Activated CD4-positive, CD25-positive, alpha-beta regulatory T cell treated with anti-CD3 and anti-CD28 coated beads, Interleukin-2, amount 50 U/mL, for 72 hours (primary cell): ENCODE measurements at regions not wholly inside any gene's neighbourhood (a gene's known extent, or its start where the extent isn't known, plus 50 kb on each side); places are given as distances from the start of the nearest gene placed in this dataset.
"Not testable (repeated sequence)": the region's sequence is repeated elsewhere in the genome, so short reads cannot be mapped to it uniquely, and the experiment has no call there.

Experiments
- DNase-seq: peaks from one replicate; pipeline ENCODE4 v3.0.0; 2021

DNA sequence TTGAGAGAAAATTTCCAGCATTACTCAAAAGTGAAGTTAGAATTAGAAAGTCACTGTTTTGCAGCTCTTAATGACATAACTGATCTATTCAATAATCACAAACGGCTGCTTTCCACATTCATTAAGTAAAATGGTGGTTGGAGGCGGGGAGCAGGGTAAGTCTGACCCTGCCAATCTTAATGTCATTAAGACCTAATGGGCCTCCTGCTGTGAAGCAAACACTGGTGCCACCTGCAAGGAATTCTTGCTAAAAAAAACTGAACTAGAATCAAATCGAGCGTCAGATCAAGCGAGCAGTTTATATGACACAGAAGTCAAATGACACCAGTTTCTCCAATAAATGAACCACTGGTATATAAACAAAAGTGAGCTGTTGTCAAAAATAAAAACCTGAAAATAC is 351.5 kb downstream of the BRD1 start:
- no peak for DNase-seq

DNA sequence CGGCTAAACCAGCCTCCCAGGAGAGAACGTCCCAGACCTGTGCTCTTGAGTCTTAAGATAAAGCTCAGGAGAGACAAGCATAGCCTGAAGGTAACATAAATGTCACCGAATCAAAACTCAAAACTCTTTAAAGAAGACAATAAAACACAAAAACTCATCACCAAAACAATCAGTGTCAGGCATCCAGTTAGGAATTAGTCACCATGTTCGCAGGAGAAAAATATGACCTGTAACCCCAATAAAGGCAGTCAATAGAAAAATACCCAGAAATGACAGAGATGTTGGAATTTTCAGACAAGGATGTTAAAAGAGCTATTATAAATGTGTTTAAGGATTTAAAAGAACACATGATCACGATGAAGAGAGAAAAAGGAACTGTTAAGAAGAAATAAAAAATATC is 352.4 kb downstream of the BRD1 start:
- no peak for DNase-seq

DNA sequence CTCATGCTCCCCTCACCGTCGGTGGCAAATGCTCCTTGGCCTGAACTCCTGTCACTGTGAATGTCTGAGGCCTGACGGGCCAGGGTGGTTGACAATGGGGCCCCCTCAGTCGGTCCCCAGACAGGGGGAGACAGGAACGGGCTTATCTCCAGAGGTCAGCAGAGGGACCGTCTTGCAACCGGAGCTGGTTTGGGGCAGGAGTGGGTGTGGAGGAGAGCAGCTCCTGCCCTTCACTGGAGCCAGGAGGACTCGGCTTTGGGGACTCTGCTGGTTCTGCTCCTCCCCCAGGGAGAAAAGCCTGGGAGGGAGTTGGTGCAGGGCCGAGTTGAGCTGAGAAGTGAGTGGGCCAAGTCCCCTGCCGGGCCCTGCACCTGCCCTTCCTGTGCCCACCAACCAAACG is 354.4 kb downstream of the BRD1 start:
- DNase-seq: no peak

DNA sequence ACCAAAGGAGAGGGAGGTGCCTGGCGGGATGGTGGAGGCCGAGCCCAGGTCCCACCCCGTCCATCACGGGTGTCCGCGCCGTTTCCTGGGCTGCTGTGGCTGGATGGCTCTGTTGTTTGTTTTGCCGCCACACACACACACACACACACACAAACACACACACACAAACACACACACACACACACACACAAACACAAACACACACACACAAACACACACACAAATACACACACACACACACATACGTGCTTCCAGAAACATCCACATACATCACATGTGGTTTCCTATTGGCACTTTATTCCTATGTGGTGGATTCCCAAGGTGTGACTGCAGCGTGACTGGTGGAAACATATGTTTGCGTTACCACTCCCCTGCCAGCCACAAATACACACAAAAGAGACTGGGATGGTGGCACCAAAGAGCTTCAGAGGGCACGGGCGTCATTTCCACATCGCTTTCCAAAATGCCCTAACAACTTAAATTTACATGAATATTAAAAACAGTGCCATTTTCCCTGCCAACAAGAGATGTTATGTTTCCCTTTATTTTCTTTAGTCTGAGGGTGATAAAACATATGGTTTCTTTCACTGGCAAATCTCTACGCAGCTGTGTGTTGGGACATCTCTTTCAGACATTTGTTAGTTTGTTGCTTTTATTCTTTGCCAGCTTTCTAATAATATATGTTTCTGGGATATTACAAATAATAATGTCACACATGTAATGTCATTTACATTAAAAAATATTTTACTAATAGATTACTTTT is 356.8 kb downstream of the BRD1 start:
- no peak for DNase-seq

DNA sequence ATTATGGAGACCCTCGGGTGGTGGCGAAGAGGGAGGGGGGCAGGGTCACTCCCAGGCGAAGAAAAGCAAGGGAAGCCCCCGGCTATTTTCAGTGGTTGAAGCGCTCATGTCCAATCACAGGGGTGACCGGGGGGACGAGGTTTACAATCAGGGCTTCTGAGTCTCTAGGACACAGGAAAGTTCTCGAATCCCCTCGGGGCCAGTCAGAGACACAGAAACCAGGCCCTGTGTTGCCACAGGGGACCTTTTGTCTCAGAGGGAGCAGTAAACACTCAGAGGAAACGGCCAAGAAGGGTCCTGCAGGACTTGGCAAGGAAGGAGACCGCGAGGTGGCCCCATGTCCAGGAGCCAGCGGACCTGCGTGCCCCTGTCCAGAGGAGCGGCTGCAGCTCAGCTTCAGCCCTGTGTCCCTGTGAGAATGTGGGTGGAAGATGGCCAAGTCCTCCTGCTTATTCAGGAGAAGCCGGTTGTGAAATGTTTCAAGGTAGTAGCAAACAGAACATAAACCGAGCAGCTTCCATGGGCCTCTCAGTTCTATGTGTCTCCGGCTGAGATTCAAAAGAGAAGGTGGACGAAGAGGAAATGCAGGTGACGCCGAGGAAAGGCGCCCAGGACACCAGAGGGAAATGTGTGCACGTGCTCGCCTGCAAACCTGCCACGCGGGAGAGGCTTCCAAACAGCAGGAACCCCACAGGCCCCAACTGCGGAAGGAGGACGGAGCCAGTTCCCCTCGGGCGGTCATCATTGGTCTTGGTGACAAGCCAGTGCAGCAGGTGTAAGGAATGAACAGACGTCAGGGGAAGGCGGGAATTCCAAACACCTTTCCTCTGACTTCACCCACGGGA is 357.6 kb downstream of the BRD1 start:
- no peak for DNase-seq

DNA sequence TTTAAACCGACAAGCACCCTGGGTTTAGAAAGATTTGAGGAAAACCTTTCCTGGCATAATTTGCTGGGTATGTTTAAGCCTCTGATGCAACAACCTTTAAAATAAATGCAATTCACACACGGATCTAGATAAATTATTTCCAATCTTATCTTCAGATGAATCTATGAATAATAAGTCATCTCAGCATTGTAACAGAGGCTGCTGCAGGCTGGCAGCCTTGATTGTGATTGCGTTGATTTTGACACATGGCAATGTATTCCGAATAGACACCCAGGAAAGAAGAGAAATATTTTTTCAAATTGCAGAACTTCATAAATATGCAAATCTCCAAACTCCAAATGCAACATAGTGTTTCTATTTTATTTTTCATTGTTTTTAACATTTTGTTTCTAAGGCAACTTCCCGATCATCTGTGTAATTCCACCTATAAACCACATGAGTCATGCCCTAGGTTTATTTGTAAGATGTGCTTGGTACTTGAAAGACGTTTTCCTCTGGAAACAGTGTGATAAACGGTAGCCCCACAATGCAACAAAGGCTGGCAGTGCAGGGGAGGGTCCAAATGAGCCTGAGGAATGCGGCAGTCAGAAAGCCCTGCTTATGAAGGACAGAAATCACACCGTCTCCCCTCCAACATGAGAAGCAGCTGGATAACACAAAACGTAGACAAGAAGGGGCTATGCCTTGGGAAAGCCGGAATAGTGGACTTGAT is 359.0 kb downstream of the BRD1 start:
- no peak for DNase-seq

DNA sequence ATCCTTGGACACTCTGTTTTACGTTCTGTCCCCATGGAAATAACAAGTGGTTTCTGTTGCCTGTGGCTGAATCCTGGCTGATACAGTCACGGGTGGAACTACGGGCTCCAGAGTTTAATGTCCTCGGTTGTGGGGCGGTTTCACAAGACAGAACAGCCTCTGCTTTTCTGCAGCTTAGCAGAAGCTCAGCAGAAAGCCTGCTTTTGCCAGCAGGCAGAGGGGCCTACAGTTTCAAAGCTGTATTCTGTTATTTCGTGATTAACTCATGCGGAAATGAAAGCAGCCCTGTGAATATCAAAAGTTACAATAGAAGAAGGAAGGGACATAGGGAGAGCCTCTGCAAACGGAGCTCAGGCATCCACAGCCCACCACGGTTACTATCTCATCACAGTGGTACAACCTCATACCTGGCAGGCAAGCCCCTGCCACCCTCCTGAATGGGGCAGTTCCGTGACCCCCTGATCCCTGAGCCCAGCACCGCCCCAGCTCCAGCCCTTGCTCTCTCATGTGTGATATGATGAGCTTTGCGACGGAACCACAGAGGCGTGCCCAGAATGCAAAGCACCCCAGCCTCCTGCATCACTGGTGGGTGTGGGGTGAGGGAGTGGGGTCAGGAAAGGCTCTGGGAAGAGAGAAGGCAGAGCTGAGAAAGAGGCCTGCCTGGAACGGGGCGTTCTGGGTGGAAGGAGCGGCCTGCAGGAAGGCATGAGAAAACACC is 360.6 kb downstream of the BRD1 start:
- no peak for DNase-seq

DNA sequence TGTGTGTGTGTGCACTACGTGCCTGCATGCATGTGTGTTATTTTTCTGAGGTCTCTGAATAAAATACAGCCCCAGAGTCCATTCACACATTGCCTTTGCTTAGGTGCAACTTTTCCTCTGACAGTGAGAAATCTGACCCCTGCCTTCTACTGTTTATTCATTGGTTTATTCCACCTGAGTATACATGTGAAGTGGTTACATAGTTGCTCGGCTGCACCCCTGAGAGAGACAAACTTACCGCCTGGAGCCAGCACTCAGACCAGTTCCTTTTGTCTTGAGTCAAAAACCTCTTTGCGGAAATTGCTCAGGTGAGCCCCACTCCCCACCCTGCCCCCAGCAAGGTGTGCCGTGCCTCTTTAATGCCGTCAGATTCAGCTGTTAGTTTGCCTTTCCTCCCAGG is 363.6 kb downstream of the BRD1 start:
- DNase-seq: no peak

DNA sequence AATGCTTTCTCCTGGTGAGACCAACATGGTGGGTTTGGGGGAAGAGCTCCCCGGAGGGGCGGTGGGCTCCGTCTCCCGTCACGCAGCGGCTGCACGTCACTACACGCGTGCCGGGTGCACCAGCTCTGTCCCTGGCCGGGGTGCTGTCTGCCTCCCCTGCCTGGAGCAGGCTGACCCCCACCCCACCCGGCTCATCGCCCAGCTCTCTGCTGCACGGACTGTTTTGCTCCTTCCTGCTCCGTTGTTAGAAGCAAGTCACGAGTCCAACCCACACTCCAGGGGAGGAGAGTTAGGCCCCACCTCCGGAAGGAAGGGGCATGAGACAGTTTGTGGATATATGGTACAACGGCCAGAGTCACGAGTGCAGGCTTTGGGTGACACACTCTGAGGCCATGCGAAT is 364.9 kb downstream of the BRD1 start:
- no peak for DNase-seq

DNA sequence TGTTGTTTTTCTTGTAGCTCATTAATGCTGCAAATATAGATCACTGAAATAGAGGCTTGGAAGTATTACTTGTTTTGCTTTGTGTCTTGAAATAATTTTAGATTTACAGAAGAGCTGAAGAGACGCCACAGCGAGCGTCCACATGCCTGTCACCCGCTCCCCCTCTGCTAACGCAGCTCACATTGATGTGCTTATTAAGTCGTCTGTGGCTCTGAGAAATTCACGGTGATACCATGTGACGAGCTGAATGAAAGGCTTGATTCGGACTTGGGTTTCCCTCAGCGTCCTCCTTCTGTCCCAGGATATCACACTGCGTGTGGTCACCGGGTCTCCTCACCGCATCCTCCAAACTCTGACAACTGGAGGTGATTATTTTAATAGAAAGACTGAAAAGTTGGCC is 365.4 kb downstream of the BRD1 start:
- no peak for DNase-seq

DNA sequence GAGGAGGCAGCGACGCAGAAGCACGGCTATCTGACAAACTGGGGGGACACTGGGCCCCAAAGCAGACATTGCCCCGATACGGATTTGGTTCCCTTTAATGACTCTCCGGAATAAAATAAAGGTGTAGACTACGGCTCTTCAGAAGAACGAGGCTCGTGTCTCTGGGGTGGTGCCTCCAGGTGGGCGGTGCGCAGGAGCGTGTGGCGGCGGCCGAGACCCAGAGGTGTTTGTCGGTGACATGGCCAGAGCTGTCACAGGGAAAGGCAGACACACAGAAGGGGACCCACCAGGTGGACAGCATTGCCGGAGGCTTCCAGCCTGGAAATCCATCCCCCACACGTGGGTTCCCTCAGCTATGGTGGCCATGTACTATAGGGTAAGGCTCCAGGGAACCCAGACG is 366.0 kb downstream of the BRD1 start:
- DNase-seq: no peak

DNA sequence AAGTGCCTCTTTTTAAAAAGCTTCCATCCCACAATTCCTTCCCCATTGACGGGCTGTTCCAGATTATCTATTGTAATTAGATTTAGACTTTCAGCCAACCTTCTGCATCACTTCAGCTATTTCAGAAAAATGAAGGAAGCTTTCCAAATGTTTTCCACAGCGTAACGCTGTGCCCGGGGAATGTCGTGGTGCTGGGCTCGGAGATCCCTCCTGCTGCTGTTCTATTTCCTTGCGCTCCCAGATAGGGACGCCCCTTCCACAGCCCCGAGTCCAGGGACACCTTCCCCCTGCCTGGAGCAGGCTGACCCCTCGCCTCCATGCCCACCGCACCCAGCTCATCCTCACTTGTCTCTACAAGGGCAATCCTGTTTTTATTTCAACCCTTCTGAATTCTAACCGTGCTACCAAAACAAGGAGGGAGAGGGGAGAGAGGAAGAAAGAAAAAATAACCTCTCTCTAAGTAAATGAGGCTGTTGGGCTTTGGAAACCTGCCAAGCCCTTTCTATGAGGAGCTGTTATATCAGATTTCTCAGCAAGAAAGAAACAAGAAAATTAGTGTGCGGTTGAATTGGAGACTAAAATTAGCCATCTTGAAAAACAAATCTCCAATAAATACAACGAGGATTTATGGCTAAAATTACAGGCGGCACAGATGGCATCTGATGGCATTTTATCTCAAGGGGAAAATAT is 366.9 kb downstream of the BRD1 start:
- no peak for DNase-seq

DNA sequence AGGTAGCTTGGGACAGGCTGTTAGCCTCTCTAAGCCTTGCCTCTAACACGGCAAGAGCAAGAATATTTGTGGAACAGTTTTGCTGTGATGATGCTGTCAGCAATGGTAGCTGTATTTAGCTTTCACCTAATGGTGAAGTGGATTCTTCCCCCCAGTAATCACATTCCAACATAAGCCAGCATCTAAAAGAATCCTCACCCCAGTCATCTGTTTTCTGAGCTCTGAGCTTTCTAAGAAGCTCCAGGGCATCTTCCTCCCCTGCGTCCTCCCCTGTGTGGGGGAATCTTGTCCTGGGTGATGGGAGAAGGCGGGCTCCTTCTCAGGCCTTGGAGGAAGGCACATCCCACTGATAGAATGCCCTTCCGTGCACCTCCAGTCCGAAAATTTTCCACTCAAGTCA is 367.6 kb downstream of the BRD1 start:
- no peak for DNase-seq

DNA sequence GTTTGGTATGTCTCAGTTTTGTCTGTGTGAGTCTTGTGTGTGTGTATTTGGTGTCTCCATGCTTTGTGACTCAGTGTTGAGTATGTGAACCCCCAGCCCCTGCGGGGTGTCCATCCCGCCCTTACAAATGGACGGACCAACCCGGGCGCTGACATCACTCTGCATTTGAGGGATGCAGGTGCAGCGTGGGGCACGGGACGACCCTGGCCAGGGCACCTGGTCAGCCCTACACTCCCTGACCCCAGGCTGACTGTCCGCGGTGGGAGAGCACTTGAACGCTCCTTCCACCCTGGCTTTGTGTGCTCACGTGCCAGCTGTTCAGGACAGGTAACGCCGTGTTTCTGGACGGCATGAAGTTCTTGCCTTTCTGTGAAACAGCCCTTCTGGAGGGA is 369.0 kb downstream of the BRD1 start:
- DNase-seq: no peak

DNA sequence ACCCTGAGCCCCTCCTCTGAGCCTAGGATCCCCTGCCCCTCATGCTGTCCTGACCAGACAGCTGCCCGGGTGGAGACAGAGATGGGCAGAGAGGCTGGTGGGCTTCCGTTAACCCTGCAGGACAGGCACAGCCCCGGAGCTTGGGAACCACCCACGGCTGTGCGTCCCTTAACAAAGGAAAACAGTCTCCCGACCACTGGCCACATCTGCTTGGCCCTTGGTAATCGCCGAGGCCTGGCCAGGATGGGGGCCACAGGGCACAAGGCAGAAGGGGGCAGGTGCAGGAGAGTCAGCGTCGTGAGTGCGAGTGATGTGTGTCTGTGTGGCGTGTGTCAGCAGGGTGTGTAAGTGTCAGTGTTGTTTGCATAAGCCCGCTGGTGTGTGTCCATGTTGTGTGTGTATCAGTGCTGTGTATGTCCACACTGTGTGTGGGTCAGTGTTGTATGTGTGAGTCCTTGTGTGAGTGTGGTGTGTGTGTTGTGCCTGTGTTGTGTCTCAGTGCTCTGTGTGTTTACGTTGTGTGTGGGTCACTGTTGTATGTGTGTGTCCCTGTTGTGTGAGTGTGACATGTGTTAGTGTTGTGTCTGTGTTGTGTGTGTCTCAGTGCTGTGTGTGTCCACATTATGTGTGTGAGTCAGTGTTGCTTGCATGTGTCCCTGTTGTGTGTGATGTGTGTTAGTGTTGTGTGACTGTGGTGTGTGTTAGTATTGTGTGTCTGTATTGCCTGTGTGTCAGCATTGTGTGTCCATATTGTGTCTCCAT is 369.5 kb downstream of the BRD1 start:
- no peak for DNase-seq

DNA sequence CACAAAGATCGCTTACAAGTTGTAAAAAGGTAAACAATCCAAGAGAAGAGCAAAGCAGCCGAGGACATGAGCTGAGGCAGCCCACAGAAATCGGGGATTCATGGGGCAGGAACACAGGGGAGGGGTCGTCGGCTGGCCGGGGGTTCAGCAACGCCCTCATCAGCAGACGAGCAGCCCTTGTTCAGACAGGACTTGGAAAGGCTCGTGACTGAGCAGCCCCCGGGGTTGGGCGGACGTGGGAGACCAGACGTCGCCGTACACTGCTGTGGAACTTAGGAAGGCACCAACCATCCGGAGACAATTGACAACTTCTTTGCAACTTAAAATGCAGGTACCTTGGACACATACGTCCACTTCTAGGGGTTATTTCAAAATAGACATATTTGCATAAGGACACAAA is 370.5 kb downstream of the BRD1 start:
- DNase-seq: no peak

DNA sequence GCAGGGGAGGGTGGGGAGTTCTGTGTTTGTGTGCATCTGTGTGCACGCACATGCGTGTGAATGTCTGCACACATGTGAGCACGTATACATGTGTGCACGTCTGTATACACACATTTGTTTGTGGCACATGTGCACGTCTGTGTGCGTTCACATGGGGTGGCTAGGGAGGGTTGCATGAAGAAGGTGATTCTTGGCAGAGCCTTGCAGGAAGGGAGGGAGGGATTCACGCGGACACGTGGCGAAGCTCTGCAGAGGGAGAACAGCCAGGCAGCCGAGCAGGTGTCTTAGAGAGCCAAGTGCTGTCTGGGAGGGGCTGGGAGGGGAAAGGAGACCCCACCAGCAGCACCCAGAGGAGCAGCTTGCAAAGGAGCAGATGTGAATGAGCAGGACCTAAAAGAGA is 372.1 kb downstream of the BRD1 start:
- no peak for DNase-seq

DNA sequence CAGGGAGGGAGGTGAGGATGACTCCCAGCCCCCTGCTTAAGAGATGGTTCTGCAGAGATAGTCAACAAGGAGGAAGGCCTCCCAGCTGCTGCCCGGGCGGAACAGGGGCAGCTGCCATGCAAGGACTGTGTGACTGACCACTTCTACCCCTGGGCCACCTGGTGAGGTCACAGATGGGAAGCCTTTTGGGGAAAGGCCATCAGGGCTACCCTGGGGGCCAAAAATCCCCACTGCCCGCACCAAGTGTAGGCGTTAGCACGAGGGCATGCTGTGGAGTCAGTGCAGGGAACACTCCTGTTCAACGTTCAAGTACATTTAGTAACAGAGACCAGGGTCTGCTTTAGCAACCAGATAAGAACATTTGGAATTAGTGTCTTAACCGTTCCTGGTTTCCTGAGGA is 372.9 kb downstream of the BRD1 start:
- DNase-seq: no peak

DNA sequence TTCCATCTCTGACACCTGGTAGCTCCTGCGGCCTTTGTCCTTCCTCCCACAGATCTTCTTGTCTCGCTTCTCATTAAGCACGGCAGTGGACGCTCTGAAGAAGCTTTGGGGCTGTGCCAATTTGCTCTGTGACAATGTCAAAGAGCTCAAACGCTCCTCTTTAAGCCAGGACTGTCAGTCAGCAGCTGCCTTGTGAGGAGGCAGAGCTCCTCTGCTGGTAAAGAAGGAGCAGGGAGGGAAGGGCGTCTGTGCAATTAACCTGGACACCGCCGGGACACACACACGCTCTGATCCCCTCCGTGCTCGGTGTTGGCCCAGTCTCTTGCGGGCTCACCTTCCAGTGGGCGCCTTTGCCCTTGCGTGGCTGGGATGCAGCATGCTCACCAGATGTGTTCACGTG is 373.9 kb downstream of the BRD1 start:
- no peak for DNase-seq

DNA sequence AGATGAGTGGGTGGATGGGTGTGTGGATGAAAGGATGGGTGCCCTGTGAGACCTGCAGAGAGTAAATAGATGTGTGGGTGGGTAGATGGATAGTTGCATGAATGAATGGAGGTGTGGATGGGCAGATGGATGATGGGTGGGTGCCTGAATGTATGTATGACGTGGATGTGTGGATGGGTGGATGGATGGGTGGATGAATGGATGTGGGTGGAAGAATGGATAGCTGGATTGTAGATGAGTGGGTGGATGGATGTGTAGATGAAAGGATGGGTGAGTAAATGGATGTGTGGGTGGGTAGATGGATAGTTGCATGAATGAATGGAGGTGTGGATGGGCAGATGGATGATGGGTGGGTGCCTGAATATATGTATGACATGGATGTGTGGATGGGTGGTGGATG is 374.7 kb downstream of the BRD1 start:
- not testable (repeated sequence) for DNase-seq

DNA sequence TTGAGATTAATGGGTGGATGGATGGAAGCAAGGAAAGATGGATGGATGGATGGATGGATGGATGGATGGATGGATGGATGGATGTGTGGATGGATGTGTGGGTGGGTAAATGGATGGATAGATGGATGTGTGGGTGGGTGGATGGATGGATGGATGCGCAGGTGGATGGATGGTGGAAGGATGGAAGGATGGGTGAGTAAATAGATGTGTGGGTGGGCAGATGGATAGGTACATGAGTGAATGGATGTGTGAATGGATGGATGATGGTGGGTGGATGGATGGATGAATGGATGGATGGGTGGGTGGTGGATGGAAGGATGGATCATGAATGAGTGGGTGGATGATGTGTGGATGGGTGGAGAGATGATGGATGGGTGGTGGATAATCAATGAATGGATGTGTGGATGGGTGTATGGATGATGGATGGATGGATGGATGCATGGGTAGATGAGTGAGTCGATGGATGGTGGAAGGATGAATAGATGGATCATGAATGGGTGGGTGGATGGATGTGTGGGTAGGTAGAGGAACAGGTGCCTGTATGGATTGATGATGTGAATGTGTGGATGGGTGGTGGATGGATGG is 375.2 kb downstream of the BRD1 start:
- DNase-seq: no peak
